ENCODE measurements at regions not wholly inside any gene's neighbourhood (a gene's known extent, or its start where the extent isn't known, plus 50 kb on each side); places are given as distances from the start of the nearest gene placed in this dataset.

- TF ChIP-seq EZH2 (IDR thresholded peaks at IDR 0.05; ENCODE audit: borderline replicate concordance, low read depth, low read length, severe bottlenecking): no peak
- TF ChIP-seq CTCF (IDR thresholded peaks at IDR 0.05; ENCODE audit: borderline replicate concordance, extremely low read depth, low read length, poor library complexity, severe bottlenecking): peak; percentile 26
These were observed 115.4 kb upstream of the BTN3A2 start for GRCh38 chr6:26249707-26249956.
